ENCODE measurements at regions not wholly inside any gene's neighbourhood (a gene's known extent, or its start where the extent isn't known, plus 50 kb on each side); places are given as distances from the start of the nearest gene placed in this dataset.

- TF ChIP-seq CTCF (conservative IDR thresholded peaks at IDR 0.05; ENCODE audit: low read depth, low read length) (no peak), POLR2A (IDR thresholded peaks at IDR 0.05; ENCODE audit: low read depth, low read length) (no peak), NFE2L2 (IDR thresholded peaks at IDR 0.05; ENCODE audit: low read depth, low read length) (no peak), CEBPB (IDR thresholded peaks at IDR 0.05; ENCODE audit: low read depth, low read length) (no peak), ELK1 (IDR thresholded peaks at IDR 0.05; ENCODE audit: borderline replicate concordance, low read depth, low read length) (no peak), SMC3 (IDR thresholded peaks at IDR 0.05; ENCODE audit: low read depth, low read length) (no peak), MAZ (IDR thresholded peaks at IDR 0.05; ENCODE audit: borderline replicate concordance, low read depth, low read length) (no peak), RCOR1 (IDR thresholded peaks at IDR 0.05; ENCODE audit: insufficient replicate concordance, low read length) (no peak), USF2 (IDR thresholded peaks at IDR 0.05; ENCODE audit: low read depth, low read length) (no peak), RFX5 (IDR thresholded peaks at IDR 0.05; ENCODE audit: low read depth, low read length) (no peak), RAD21 (IDR thresholded peaks at IDR 0.05; ENCODE audit: low read length) (no peak)
Observed at GRCh38 chr13:103133556-103133955, 67.3 kb upstream of the SLC10A2 start.

Data from IMR-90 (cell line).